AG04449 (cell line): ENCODE measurements at regions not wholly inside any gene's neighbourhood (a gene's known extent, or its start where the extent isn't known, plus 50 kb on each side); places are given as distances from the start of the nearest gene placed in this dataset.

Experiments
- CTCF ChIA-PET: fragments of 350-600 bp; formaldehyde crosslinking; extraction: SDS; loops from one replicate; lab custom pipeline; 2021; ENCODE audit warnings: antibody characterized with exemption; lab: Yijun Ruan, JAX
- POLR2A ChIA-PET: fragments of 400-600, 350-600 bp; formaldehyde crosslinking; extraction: SDS; loops from one replicate; lab custom pipeline; 2020; ENCODE audit warnings: antibody characterized with exemption, inconsistent platforms; lab: Yijun Ruan, JAX
- DNase-seq: peaks from one replicate; pipeline ENCODE4 v3.0.0-alpha.2; 2010; ENCODE audit warnings: low read depth, low spot score
- H3K4me3 ChIP-seq: 2 replicates; pipeline ENCODE4 v1.5.1; 2011; ENCODE audit warnings: low read depth, mild to moderate bottlenecking, control low read depth, low read length
- TF ChIP-seq, protein P1 (sequence below): IDR thresholded peaks from one replicate; pipeline ENCODE4 v1.5.1; 2011; ENCODE audit warnings: mild to moderate bottlenecking, moderate library complexity, low read length, control low read depth, inconsistent platforms; ENCODE audit not compliant: insufficient read depth; ENCODE audit errors: missing control alignments

DNA sequence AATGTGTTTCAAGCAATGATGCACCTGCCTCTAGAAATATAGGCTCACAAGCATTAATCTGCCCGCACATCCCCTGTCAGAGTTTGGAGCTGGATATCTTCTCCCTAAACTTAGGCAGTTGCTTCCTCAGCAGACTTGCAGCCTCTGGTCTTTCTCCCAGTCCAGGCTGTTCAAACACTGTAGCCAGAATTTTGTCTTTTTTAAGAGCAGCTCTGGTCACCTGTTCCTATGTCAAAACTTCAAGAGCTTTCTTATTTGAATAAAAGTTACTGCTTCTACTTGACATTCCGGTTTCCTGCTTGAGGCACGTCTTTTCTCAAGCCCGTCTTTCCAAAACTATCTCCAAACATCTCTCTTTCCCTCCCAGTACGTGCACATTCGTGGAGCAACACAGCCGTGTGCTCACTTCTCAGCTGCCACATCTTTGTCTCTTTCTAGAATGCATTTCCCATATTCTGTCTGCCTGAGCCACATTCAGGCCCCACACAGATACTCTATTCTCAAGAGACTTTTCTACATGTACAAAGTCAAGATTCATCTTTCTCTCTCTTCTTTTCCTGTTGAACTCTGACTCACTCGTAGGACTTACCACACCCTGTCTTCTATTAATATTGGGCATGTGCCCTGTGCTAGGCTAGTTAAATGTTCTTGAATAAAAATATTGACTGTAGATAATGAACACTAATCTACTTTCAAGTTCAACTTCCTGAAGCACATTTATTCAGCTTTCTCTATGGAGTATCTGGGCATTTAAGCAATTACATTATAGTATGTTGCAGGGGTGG, 307.7 kb upstream of the SOX2 start:
- CTCF ChIA-PET = no interaction called here
- DNase-seq = no peak
- TF ChIP-seq, protein P1, sequence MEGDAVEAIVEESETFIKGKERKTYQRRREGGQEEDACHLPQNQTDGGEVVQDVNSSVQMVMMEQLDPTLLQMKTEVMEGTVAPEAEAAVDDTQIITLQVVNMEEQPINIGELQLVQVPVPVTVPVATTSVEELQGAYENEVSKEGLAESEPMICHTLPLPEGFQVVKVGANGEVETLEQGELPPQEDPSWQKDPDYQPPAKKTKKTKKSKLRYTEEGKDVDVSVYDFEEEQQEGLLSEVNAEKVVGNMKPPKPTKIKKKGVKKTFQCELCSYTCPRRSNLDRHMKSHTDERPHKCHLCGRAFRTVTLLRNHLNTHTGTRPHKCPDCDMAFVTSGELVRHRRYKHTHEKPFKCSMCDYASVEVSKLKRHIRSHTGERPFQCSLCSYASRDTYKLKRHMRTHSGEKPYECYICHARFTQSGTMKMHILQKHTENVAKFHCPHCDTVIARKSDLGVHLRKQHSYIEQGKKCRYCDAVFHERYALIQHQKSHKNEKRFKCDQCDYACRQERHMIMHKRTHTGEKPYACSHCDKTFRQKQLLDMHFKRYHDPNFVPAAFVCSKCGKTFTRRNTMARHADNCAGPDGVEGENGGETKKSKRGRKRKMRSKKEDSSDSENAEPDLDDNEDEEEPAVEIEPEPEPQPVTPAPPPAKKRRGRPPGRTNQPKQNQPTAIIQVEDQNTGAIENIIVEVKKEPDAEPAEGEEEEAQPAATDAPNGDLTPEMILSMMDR = no peak
- POLR2A ChIA-PET = no interaction called here
- H3K4me3 ChIP-seq = no peak overlapping the region

DNA sequence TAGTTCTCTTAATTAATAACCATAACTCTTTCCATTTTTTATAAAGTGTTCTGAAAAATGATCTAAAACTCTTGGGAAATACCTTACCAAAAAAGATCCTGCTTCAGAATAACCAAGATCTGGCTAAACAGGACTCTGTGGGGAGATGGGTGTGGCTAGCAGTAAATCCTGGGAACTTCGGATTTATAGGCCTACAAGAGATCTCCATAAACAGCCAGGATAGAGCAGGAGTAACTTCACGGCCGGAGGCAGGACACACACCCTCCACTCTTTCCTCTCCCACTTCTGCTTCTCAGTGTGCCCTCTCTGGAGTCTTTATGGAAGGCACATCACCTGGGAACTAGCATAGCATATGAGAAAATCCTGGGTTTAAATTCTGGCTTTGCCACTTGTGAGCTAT, 309.4 kb upstream of the SOX2 start:
- DNase-seq = no peak
- TF ChIP-seq, protein P1 = no peak
- no peak overlapping the region for H3K4me3 ChIP-seq
- ChIA-PET POLR2A (interaction anchor here (0.6 kb wide), 1 partner anchor 10 kb away, joined by 4 read pairs; no protein-coding TSS in a partner anchor), CTCF (no interaction called here)

DNA sequence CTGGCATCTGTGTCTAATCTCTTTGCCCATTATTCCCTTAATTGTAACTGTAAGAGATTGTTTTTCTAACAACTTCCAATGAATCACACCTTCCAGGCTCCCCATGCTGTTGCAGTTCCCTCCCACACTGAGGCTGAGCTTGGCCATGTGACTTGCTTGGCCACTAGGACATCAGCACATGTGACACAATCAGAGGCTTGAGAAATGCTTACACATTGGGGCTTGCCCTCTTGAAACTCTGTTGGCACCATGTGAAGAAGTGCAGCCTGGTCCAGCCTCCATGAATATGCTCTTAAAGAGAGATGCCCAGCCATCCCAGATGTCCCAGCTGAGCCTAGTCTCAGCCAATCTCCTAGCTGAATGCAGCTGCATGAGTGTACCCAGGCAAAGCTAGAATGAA, 326.8 kb upstream of the SOX2 start:
- DNase-seq = no peak
- POLR2A ChIA-PET = no interaction called here
- TF ChIP-seq, protein P1 = no peak
- CTCF ChIA-PET = no interaction called here
- no peak overlapping the region for H3K4me3 ChIP-seq

DNA sequence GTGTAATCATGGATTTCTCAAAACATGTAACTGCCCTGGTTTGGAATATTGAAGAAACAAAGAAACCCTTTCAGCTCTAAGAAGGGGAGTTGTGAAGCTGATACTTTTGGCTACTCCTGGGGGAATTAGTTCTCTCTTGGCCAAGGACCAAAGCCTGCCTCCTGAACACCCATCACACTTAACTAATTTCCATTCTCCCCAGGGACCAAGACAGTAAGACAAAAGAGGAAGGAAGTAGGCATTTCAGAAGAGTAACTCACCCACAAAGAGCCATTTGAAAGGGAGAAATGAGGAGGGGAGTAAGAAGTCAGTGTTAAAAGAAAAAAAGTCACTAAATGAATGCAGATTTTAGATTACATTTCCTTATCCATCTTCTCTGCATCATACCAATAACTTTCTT, 328.0 kb upstream of the SOX2 start:
- no peak overlapping the region for H3K4me3 ChIP-seq
- POLR2A ChIA-PET = no interaction called here
- CTCF ChIA-PET = no interaction called here
- TF ChIP-seq, protein P1 = no peak
- no peak for DNase-seq

DNA sequence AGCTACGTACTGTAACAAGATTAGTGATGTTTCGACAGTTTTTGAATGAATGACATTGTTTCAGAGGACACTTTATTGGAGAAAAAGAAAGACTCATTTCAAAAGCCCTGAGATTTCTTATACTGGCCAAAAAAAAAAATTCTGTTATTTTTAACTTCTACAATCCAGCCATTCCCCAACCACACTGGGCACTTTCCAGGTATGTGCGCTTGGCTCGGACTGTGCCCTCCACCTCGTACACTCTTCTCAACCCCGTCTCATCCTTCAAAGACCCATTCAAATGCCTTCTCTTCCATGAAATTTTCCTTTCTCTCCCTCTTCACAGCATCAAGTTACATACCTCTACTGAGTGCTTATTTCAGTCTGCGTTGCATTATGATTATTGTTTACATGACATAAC, 328.5 kb upstream of the SOX2 start:
- CTCF ChIA-PET = no interaction called here
- DNase-seq = no peak
- TF ChIP-seq, protein P1 = no peak
- POLR2A ChIA-PET = no interaction called here
- H3K4me3 ChIP-seq = no peak overlapping the region

DNA sequence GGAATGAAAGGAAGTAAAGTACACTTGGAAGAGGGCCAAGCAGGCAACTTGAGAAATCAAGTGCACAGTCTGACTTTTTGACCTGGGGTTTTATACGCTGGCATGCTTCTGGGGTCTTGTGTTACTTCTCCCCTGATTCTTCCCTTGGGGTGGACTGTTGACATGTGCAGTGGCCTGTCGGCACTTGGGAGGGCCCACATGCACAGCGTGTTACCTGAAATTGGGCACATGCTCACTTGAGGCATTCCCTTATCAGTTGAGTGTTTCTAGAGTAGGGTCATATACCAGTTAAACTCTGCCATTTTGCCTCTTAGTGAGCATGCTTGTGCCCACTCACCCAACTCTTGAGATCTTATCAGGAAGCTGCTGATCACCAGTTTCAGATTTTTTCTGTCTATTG, 329.1 kb upstream of the SOX2 start:
- CTCF ChIA-PET = no interaction called here
- POLR2A ChIA-PET = no interaction called here

More for the DNA sequence above, 329.1 kb upstream of the SOX2 start:
- no peak overlapping the region for H3K4me3 ChIP-seq
- no peak for DNase-seq
- TF ChIP-seq, protein P1 = no peak
